IMR-90 (cell line): ENCODE measurements at regions not wholly inside any gene's neighbourhood (a gene's known extent, or its start where the extent isn't known, plus 50 kb on each side); places are given as distances from the start of the nearest gene placed in this dataset.

Source experiments
- CTCF ChIP-seq: conservative IDR thresholded peaks from 2 replicates; pipeline ENCODE4 v1.5.1; 2012; ENCODE audit warnings: mild to moderate bottlenecking, low read depth, low read length, improper control_type of control experiment
- FOS ChIP-seq: fragments of 150-350 bp; IDR thresholded peaks from 2 replicates; pipeline ENCODE4 v1.6.1; 2016; ENCODE audit warnings: low read depth, low read length
- MAFK ChIP-seq: IDR thresholded peaks from 2 replicates; pipeline ENCODE4 v1.6.1; 2012; ENCODE audit warnings: low read depth, low read length, improper control_type of control experiment
- POLR2A ChIP-seq: IDR thresholded peaks from 2 replicates; pipeline ENCODE4 v1.6.1; 2012; ENCODE audit warnings: mild to moderate bottlenecking, low read depth, low read length
- RAD21 ChIP-seq: IDR thresholded peaks from 2 replicates; pipeline ENCODE4 v1.6.1; 2012; ENCODE audit warnings: low read length, improper control_type of control experiment
- RFX5 ChIP-seq: IDR thresholded peaks from 2 replicates; pipeline ENCODE4 v1.8.0; 2012; ENCODE audit warnings: low read depth, mild to moderate bottlenecking, low read length, moderate library complexity
- SMC3 ChIP-seq: fragments of 150-350 bp; IDR thresholded peaks from 2 replicates; pipeline ENCODE4 v1.6.1; 2016; ENCODE audit warnings: low read depth, mild to moderate bottlenecking, antibody characterized with exemption, low read length, moderate library complexity
- USF2 ChIP-seq: fragments of 150-350 bp; IDR thresholded peaks from 2 replicates; pipeline ENCODE4 v1.6.1; 2017; ENCODE audit warnings: mild to moderate bottlenecking, antibody characterized with exemption, low read length, low read depth
- TF ChIP-seq, protein P1 (sequence below): fragments of 150-350 bp; IDR thresholded peaks from 2 replicates; pipeline ENCODE4 v1.6.1; 2016; ENCODE audit warnings: low read depth, mild to moderate bottlenecking, low read length, moderate library complexity, borderline replicate concordance

GRCh38 chr18:67200665-67201064 lies 315.9 kb downstream of the DSEL start:
- TF ChIP-seq CTCF (no peak), RFX5 (no peak), SMC3 (no peak), POLR2A (no peak), USF2 (no peak), MAFK (no peak), RAD21 (no peak), FOS (no peak)
- TF ChIP-seq, protein P1, sequence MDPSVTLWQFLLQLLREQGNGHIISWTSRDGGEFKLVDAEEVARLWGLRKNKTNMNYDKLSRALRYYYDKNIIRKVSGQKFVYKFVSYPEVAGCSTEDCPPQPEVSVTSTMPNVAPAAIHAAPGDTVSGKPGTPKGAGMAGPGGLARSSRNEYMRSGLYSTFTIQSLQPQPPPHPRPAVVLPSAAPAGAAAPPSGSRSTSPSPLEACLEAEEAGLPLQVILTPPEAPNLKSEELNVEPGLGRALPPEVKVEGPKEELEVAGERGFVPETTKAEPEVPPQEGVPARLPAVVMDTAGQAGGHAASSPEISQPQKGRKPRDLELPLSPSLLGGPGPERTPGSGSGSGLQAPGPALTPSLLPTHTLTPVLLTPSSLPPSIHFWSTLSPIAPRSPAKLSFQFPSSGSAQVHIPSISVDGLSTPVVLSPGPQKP: no peak
